ENCODE measurements at regions not wholly inside any gene's neighbourhood (a gene's known extent, or its start where the extent isn't known, plus 50 kb on each side); places are given as distances from the start of the nearest gene placed in this dataset.

DNA sequence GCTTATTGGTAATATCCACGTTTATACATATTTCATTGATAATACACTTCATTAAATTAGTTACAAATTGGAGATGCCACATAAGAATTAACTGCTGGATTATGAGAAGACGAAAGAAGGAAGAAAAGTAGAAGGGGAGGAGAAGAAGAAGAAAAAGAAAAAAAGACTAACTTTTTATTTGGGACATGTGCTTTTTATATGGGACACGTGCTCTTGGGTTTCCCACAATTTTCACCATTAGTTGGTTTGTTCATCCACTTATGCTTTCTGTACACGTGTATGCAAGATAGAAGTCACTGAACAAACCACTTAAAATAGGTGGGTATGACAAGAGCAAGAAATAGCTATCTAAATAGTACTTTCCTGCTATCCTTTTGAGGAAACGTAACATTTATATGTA lies 98.6 kb downstream of the MRPS30 start:
- DNase-seq (no peak), ATAC-seq (no peak)
- 54 to 76% (median 68%) methylated on average over 5 of the region's 5 CpGs for WGBS, 4 donors
- no peaks in the 10 kb centered on the region for H3K36me3 ChIP-seq
- H3K4me3 ChIP-seq, result no peak overlapping the region
- no peak for TF ChIP-seq POLR2A (IDR thresholded peaks at IDR 0.05)
- TF ChIP-seq, protein P1, sequence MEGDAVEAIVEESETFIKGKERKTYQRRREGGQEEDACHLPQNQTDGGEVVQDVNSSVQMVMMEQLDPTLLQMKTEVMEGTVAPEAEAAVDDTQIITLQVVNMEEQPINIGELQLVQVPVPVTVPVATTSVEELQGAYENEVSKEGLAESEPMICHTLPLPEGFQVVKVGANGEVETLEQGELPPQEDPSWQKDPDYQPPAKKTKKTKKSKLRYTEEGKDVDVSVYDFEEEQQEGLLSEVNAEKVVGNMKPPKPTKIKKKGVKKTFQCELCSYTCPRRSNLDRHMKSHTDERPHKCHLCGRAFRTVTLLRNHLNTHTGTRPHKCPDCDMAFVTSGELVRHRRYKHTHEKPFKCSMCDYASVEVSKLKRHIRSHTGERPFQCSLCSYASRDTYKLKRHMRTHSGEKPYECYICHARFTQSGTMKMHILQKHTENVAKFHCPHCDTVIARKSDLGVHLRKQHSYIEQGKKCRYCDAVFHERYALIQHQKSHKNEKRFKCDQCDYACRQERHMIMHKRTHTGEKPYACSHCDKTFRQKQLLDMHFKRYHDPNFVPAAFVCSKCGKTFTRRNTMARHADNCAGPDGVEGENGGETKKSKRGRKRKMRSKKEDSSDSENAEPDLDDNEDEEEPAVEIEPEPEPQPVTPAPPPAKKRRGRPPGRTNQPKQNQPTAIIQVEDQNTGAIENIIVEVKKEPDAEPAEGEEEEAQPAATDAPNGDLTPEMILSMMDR (IDR thresholded peaks at IDR 0.05), result no peak
- H3K4me1 ChIP-seq, result peaks cover 0 to 3% (median 0%) of the 10 kb centered on the region in 12 donors
- H3K27me3 ChIP-seq, result no peaks in the 10 kb centered on the region
- intact Hi-C loops (cut with DNase I), result no loop called here
- H3K27ac ChIP-seq, result no peak overlapping the region
- H3K9me3 ChIP-seq, result no peaks in the 10 kb centered on the region

DNA sequence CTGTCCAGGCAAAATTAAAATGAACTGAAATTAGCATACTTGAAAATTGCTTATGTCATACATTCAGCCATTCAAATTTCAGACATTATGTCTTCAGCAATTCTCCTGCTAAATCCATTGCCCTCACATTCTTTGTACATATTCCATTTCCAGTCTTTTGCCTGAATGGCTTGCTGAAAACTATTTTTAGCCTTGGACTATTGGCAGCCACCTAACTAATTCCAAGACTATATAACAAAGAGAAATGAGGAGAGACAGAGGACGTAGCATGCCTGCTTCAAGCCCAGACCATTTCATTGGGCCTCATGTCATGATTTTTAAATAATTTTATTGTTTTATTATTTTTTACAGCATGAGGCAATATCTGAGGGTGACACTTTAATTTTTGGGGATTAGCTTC lies 100.3 kb downstream of the MRPS30 start:
- Histone ChIP-seq H3K27me3 (no peaks in the 10 kb centered on the region), H3K9me3 (no peaks in the 10 kb centered on the region), H3K4me1 (peaks cover 0 to 3% (median 0%) of the 10 kb centered on the region in 12 donors), H3K36me3 (no peaks in the 10 kb centered on the region), H3K27ac (no peak overlapping the region), H3K4me3 (no peak overlapping the region)
- TF ChIP-seq POLR2A (IDR thresholded peaks at IDR 0.05), result no peak
- TF ChIP-seq, protein P1 (IDR thresholded peaks at IDR 0.05), result no peak
- WGBS, 4 donors, result 10 to 26% (median 18%) methylated on average over 1 of the region's 1 CpG
- ATAC-seq, result peak in 1 of 4 donors; percentile 51
- DNase-seq, result no peak
- intact Hi-C loops (cut with DNase I), result no loop called here

DNA sequence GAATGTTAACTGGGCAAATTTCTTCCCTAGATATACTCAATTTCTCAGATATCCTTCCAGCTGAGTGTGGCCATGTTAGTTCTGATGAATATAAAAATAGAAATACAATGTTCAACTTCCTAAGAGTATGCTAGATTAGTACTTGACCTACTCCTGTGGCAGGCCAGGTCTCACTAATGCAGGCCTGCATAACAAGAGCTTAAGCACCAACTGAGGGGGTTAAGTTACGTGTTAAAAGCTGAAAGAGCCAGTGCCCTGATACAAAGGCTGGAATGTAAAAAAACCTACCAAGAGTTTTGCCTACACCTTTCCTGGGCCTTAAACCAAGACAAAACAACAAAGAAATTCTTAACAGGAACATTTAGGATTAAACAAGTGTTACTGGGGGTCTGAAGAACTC lies 102.8 kb downstream of the MRPS30 start:
- intact Hi-C loops (cut with DNase I), result no loop called here
- 42 to 57% (median 53%) methylated on average over 1 of the region's 1 CpG for WGBS, 4 donors
- ATAC-seq, result peak in 1 of 4 donors; percentile 54
- no peaks in the 10 kb centered on the region for H3K9me3 ChIP-seq
- no peak overlapping the region for H3K4me3 ChIP-seq
- no peak for DNase-seq
- H3K36me3 ChIP-seq, result no peaks in the 10 kb centered on the region
- H3K27me3 ChIP-seq, result no peaks in the 10 kb centered on the region
- H3K4me1 ChIP-seq, result peaks cover 0 to 3% (median 0%) of the 10 kb centered on the region in 12 donors
- TF ChIP-seq, protein P1 (IDR thresholded peaks at IDR 0.05), result no peak
- TF ChIP-seq POLR2A (IDR thresholded peaks at IDR 0.05), result no peak
- peak overlapping the region in 1 of 12 donors; percentile 19 for H3K27ac ChIP-seq

DNA sequence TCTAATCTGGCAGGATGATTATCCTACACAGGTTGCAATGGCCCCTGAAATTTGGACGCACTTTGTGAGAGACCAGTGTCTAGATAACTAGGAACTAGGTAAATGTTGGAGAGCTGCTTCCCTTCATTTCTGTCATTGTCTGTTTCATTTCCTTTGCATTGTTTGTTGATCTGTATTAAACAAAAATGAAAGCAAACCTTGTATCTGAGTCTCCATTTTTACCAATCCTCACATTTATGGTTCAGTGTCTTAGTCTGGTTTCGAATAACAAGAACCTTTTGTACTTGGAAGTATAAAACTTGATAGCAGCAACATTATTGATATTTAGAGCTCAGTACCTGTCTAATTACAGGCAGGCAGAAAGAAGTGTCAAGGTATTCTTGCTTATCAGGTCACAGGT lies 105.5 kb downstream of the MRPS30 start:
- TF ChIP-seq, protein P1 (IDR thresholded peaks at IDR 0.05), result no peak
- TF ChIP-seq POLR2A (IDR thresholded peaks at IDR 0.05), result no peak
- no peak for DNase-seq
- no peak for ATAC-seq
- Histone ChIP-seq H3K27me3 (no peaks in the 10 kb centered on the region), H3K27ac (no peak overlapping the region), H3K4me3 (no peak overlapping the region), H3K4me1 (no peaks in the 10 kb centered on the region), H3K9me3 (no peaks in the 10 kb centered on the region), H3K36me3 (no peaks in the 10 kb centered on the region)
- intact Hi-C loops (cut with DNase I), result no loop called here
- 71 to 84% (median 82%) methylated on average over 2 of the region's 2 CpGs for WGBS, 4 donors

Measured in heart left ventricle (tissue), 16 donors.